ENCODE measurements at regions not wholly inside any gene's neighbourhood (a gene's known extent, or its start where the extent isn't known, plus 50 kb on each side); places are given as distances from the start of the nearest gene placed in this dataset.

- TF ChIP-seq SAP30 (IDR thresholded peaks at IDR 0.05; ENCODE audit: insufficient read depth, insufficient replicate concordance, low read length) = no peak
These were observed 200.5 kb downstream of the HINT1 start (continued) for GRCh38 chr5:130964231-130965202.

Data from H1 (cell line).